NOMO-1 treated with dmso at 0.1 percent for 144 hours (cell line): ENCODE measurements at regions not wholly inside any gene's neighbourhood (a gene's known extent, or its start where the extent isn't known, plus 50 kb on each side); places are given as distances from the start of the nearest gene placed in this dataset.
A peak's percentile ranks its signal among the peaks of the same experiment; 100 is the strongest.

Experiments used
- DNase-seq: peaks from one replicate; lab custom pipeline; 2025; ENCODE audit not compliant: unreplicated experiment; lab: John Stamatoyannopoulos, UW

DNA sequence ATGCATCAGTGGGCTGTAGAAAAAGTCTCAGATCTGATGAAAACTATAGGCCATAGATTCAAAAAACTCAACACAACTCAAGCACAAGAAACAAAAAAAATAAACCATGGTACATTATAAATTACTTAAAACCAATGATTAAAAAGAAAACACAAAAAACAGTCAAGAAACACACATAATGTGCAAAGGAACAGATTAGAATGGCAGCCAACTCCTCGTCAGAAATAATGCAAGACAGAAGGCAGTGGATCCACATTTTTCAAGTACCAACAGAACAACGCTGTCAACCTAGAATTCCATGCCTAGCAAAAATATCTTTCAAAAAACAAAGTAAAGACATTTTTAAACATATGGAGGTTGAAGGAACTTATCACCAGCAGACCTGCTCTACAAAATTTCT lies 69.7 kb downstream of the PSMB1 start:
- DNase-seq = no peak

DNA sequence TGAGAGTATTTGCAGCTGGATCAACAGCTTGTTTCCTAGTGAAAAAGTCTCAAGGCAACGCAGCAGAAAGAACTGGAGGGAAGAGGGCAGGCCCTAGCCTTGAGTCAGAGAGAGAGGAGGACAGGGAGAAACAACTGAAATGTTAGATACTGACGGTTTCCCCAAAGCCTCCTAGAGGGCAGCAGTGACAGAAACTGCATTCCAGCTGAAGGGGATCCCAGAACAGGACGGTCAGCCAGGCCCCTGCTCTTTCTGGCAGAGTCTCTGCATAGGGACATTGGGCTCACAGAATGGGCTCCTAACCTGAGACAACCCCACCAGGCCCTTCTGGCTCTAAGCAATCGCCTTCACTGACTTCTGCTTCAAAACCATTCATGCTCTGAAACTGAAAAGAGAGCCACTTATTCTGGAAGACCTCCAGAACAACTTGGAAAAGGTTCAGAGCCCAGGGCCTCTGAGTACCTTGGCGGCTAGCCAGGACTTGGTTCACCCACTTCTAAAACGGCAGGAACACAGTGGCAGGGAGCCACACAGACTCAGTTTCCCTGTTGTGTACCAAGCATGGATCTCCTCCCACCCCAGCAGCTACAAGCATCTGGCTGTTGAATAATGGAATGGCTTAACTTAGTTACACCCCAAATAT lies 72.9 kb downstream of the PSMB1 start:
- no peak for DNase-seq

DNA sequence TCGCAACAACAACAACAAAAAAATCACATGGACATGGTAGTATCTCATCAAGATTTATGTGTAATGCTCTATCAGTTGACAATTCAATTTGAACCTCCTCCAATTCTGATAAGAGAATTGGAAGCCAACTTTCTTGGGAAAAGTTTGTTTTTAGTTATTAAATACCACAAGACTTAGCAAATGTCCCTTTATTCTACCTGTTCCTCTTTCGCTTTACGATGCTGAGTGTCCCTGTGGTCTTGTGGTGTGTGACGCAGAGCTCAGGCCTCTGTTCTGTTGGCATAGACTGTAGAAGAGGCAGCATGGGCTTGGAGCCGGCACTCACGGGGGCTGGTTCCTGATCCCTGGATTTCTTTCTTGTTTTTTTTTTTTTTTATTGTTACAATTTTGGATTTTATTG lies 76.7 kb downstream of the PSMB1 start:
- peak; percentile 87 for DNase-seq

DNA sequence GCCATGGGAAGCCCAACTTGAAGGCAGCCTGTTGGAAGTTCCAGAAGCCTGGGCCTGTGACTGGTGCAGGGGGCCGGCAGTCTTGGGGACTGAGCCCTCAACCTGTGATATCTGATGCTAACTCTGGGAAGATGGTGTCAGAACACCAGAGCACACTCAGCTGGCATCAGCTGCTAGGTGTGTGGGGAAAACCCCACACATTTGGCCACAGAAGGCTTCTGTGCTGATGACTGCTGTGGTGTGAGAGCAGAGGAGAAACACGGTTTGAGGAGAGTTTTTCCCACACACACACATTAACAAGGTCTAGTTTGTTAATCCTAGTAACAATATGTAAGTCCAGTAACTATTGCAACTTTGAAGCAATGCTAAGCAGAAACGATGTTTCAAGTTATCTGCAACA lies 78.0 kb downstream of the PSMB1 start:
- no peak for DNase-seq

DNA sequence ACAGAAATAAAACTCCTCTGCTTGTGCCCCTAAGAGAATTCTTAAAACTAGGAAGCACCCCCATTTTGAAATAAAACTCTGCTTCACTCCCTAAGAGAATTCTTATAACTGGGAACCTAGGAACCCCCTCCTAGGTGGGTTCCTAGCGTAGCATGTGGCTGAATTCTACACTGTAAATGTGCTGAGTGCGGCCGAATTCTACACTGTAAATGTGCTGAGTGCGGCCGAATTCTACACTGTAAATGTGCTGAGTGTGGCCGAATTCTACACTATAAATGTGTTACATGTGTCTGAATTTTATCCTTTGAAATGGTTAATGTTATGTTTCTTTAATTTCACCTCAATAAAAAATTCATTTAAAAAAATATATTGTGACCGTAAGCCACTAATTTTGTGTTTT lies 79.3 kb downstream of the PSMB1 start:
- no peak for DNase-seq

DNA sequence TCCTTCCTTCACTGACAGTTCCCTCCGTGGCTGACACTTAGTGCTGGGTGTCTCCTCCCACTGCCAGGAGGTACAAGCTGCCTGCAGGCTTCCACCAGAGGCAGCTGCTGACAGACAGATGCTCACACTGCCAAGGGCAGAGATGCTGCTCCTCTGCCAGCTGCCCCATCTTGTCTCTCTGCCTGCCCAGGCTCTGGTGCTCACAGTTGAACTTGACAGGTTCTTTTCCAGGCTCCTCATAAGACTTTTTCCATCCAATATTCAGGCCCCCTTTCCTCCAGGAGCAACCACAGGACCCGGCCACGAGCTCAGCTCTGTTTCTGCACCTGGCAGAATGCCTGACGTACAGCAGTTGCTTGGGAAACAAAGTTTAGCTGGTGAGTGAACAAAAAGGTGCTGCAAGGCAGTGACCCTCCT lies 79.8 kb downstream of the PSMB1 start:
- DNase-seq = no peak

DNA sequence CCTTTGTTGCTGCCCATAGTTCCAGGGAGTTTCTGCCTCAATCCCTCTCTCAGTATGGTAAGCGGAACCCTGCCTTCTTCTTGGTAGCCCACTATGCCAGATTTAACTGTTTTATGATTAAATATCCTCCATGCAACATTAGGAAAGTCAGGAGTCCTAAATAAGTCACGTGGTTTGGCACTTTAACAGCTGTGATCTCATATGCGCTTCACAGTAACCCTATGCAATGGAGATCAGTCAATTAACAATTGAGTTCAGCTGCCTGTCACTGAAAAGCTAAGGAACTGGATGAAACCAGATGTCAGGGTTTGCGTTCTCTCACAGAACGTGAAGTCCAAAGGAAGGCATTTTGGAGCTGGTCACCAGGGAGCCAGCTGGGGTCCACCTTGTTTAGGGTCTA lies 81.6 kb downstream of the PSMB1 start:
- no peak for DNase-seq

DNA sequence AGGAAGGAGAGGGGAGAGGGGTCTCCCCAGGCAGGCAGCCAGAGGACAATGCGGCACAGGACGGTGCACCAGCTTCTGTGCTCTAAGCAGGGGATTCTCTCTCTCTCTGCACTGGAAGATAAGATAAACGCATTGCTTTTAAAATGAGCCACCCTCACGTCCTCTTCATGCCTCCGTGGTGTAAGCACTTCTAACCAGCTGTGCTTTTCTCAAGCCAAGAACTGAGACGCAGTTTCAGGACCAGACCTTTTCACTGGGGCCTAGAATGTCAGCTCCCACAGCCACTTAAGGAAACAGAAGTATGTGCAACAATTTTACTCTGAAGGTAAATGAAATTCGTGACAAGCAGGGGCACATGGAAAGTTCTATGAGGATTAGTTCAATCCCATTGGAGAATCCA lies 82.4 kb downstream of the PSMB1 start:
- DNase-seq = no peak

DNA sequence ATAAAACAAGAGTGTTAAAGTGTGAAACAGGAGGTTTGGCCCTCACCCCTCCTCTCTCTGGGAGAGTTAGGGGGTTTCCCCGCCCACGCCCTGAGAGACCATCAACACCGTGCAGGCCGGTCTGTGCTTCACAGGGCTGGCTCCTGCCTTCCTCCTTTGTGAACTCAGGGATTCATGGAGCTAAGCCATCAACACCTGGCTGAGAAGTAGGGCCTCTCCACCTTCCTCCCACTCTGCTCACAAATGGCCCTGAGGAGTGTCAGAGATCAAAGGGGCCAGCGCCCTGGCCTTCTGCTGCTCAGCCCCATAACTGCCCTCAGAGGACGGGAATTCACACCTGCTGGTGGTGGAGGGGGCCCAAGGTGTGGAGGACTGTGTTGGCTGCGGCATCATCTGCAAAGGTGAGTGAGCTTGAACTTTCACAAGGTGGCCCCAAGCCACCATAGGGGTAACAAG lies 88.6 kb downstream of the PSMB1 start:
- DNase-seq = no peak

DNA sequence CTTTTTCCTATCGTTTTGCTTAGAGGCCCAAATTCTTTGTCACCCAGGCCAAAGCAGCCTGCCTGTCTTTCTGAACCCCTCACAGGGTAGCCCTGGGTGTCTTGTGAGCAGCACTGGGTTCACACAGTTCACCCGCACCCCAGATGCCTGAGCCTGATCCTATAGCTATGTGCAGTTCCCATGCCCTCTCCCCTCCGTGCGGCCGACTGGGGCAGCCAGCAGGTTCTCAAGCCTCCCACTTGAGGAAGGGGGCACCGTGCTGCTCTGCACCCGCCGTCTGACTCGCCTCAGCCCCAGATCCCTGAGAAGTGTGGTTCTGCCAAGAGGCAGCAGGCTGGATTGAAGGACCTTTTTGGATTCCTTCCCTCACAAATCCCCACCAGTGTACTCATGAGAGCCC lies 89.0 kb downstream of the PSMB1 start:
- DNase-seq = no peak

DNA sequence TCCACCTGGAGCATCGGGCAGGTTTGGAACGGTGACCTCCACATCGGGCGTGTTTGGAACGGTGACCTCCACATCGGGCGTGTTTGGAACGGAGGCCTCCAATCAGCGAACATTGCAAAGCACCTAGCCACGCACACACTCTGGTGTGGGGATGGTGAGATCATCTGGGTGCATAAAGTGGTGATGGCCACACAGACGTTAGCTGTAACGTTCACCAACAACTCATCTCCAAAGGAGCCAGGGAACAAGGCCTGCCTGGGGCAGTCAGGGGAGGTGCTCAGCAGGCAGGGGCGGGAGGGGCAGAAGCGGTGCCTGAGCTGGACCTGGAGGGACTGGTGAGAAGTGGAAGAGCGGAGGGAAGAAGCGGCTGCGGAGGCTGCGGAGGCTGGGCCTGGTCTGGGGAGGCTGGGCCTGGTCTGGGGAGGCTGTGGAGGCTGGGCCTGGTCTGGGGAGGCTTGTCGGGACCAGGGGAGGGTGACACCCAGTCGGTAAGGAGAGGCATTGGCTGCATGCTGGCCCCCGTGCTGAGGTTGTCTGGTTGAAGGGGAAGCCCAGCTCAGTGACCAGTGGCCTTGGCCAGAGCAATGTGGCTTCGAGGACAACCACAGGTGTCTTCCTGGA lies 89.9 kb downstream of the PSMB1 start:
- no peak for DNase-seq

DNA sequence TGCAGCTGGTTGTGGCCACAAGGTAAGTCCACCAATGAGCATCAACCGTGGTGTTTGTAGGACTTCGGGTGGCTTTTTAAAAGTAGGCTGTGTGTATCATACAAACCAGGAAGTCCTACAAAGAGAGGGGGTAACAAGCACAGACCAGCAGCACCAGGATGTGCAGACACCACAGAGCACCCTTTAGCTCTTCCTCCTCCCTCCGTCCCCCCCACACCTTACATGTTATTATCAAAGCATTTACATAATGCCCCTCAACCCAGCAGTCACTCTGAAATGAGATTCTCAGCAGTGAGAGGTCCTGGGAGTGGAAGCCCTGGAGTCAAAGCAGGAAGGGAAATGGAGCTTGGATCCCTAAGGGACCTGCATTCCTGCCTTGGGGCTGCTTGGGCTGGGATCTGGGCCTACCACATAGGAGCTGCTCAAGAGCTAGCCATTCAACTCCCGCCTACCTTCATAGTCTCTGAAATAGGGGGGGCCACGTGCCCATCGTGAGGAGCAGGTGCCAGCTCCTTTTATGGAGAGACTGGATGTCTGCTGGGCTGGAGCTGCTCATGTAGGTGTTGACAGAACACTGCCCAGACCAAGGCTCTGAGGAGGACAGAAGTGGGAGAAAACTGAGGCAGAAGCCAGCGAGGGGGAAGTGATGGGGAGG lies 90.6 kb downstream of the PSMB1 start:
- no peak for DNase-seq

DNA sequence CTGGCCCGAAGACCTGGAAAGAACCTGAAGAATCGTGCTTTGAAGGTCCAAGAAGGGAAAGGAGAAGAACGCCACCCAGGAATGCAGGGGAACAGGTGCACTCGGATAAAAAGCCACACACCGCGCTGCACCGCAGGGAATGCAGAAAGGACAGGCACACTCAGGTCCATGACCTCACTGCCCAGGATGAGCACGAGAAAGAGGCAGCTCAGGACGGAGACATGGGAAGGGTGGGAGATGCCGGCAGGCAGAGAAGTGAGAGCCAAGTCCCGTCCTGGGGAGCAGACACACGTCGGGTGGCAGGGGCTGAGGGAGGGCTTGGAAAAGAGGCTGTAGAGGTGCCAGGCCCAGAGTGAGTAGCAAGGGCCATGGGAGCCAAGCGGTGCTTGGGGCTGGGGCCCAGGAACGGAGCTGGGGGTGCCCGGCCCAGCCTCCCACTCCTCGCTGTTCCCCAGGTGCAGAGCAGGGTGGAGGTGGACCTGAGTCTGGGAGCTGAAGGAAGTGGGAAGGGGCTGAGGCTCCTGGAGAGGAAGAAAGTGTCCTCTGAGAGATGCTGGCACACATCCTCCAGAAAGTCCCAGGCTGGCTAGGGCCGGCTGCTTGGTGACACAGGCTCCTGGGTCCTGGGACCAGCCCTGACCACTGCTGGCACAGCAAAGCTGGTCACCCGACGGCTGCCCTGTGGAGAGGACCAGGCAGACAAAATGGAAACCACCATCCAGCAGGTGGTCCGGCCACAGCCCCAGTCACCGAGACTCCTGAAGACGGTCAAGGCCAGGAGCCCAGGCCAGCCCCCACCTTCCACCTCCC lies 91.3 kb downstream of the PSMB1 start:
- no peak for DNase-seq

DNA sequence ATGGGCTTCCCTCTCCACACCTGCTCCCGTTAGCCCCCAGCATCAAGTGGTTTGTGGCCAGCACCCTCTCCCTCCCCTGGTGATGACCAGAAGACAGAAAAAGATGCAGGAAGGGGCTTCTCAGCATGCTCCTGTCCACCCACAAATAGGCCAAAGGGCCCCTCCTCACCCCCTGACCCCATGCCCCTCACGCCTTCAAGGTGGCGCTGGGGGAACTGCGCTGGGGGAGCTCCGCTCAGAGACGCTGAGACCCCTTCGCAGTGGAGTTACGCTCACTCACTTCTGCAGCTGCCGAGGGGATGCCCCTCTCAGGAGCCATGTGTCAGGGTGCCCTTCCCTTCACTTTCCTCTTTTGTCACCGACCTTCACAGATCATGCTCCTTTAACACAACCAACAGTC lies 92.0 kb downstream of the PSMB1 start:
- no peak for DNase-seq

DNA sequence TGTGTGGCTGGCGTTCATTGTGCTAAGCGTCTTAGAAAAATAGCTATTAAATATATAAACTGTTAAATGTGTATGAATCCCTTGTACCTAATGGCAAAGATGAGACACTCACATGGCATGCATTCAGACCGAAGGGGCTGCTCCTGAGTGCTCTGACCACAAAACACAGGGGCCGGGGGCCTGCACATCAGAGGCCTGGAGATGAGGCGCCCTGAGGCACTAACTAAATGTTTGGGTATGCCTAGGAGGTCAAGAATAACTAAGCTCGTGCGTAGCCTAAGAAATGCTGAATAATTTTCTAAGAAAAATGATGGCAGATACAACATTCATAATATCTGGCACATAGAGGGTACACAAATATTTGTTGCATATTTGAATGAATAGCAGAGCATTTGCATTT lies 92.5 kb downstream of the PSMB1 start:
- no peak for DNase-seq

DNA sequence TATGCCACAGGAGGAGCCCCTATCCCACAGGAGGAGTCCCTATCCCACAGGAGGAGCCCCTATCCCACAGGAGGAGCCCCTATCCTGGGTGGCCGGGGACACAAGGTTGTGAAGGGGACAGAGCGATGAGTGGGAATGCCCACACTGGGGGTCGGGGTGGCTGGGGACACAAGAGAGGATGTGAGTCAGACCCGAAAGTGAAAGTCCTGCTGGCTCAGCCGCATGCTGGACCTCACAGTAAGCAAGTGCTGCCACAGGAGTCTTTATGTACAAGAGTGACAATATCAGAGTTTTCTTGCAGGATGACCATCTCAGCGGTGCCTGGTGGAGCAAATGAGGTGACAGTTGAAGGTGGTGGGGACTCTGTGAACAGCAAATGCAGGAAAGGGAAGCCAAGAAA lies 93.7 kb downstream of the PSMB1 start:
- DNase-seq = peak; percentile 50

DNA sequence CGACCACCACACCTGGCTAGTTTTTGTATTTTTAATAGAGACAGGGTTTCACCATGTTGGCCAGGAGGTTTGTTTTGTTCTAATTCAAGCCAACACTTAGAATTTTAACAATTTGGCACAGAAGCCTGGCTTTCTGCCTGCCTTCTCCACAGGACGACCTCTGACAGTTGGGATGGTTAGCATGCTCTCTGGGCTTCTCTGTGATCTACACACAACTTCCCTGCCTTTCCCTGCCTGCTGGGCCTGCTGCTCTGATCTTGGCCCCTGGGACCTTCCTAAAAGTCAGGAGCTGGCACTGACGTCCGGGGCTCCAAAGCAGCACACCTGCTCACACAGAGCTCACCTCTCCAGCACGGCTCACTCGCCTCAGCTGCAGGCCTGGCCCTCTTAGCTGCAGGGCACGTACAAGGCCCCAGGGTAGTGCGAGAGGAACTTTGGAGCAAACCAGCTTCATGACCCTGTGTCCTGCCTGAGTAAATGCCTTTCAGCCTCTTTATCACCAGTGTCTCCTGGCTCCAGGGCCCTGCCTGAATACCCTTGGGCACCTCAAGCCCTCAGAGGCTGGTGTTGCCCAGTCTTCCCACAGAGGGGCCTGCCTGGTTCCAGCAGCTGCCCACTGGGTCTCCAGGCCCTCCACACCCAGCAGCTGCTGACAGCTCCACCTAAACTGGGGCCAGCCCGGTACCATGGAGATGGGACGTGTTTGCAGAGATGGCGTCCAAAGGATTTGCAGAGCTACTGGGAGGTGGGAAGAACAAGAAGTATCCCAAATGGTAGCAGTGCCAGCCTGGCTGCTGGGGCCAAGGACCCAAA lies 96.0 kb downstream of the PSMB1 start:
- no peak for DNase-seq
